WTC11 (cell line): ENCODE measurements at regions not wholly inside any gene's neighbourhood (a gene's known extent, or its start where the extent isn't known, plus 50 kb on each side); places are given as distances from the start of the nearest gene placed in this dataset.

Source experiments
- JAZF1 ChIP-seq: fragments of 250-450 bp; sonication (Bioruptor Pico); IDR thresholded peaks from 2 replicates; pipeline ENCODE4 v1.9.0; 2021; ENCODE audit warnings: moderate library complexity, mild to moderate bottlenecking, inconsistent platforms
- RELA ChIP-seq: sonication (generic); formaldehyde crosslinking; IDR thresholded peaks from 2 replicates; pipeline ENCODE4 v1.8.1; 2022; ENCODE audit warnings: missing genetic modification reagents, mild to moderate bottlenecking, borderline replicate concordance
- SMAD3 ChIP-seq: sonication (generic); formaldehyde crosslinking; IDR thresholded peaks from 2 replicates; pipeline ENCODE4 v1.8.0; 2022; ENCODE audit warnings: missing genetic modification reagents, mild to moderate bottlenecking, borderline replicate concordance
- ZNF121 ChIP-seq: sonication (generic); formaldehyde crosslinking; IDR thresholded peaks from 2 replicates; pipeline ENCODE4 v1.8.0; 2023; ENCODE audit warnings: missing genetic modification reagents
- ZSCAN18 ChIP-seq: fragments of 250-450 bp; sonication (Bioruptor Pico); IDR thresholded peaks from 2 replicates; pipeline ENCODE4 v2.1.2; 2022; ENCODE audit warnings: mild to moderate bottlenecking, moderate library complexity
- TF ChIP-seq, protein P1 (sequence below): fragments of 200-600 bp; IDR thresholded peaks from 2 replicates; pipeline ENCODE4 v1.8.0; 2022; ENCODE audit warnings: antibody characterized with exemption
- TF ChIP-seq, protein P2 (sequence below): sonication (generic); formaldehyde crosslinking; IDR thresholded peaks from 2 replicates; pipeline ENCODE4 v1.8.1; 2022; ENCODE audit warnings: low read depth, missing genetic modification reagents, borderline replicate concordance

GRCh38 chr12:84585776-84586395, 326.7 kb downstream of the SLC6A15 start:
- TF ChIP-seq, protein P1, sequence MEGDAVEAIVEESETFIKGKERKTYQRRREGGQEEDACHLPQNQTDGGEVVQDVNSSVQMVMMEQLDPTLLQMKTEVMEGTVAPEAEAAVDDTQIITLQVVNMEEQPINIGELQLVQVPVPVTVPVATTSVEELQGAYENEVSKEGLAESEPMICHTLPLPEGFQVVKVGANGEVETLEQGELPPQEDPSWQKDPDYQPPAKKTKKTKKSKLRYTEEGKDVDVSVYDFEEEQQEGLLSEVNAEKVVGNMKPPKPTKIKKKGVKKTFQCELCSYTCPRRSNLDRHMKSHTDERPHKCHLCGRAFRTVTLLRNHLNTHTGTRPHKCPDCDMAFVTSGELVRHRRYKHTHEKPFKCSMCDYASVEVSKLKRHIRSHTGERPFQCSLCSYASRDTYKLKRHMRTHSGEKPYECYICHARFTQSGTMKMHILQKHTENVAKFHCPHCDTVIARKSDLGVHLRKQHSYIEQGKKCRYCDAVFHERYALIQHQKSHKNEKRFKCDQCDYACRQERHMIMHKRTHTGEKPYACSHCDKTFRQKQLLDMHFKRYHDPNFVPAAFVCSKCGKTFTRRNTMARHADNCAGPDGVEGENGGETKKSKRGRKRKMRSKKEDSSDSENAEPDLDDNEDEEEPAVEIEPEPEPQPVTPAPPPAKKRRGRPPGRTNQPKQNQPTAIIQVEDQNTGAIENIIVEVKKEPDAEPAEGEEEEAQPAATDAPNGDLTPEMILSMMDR, result no peak
- TF ChIP-seq SMAD3 (CRISPR knock-in tag) (no peak), RELA (CRISPR knock-in tag) (no peak), JAZF1 (CRISPR knock-in tag) (no peak), ZSCAN18 (CRISPR knock-in tag) (no peak), ZNF121 (no peak)
- TF ChIP-seq, protein P2, sequence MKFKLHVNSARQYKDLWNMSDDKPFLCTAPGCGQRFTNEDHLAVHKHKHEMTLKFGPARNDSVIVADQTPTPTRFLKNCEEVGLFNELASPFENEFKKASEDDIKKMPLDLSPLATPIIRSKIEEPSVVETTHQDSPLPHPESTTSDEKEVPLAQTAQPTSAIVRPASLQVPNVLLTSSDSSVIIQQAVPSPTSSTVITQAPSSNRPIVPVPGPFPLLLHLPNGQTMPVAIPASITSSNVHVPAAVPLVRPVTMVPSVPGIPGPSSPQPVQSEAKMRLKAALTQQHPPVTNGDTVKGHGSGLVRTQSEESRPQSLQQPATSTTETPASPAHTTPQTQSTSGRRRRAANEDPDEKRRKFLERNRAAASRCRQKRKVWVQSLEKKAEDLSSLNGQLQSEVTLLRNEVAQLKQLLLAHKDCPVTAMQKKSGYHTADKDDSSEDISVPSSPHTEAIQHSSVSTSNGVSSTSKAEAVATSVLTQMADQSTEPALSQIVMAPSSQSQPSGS (CRISPR knock-in tag), result no peak
